Keratinocyte (primary cell): ENCODE measurements at regions not wholly inside any gene's neighbourhood (a gene's known extent, or its start where the extent isn't known, plus 50 kb on each side); places are given as distances from the start of the nearest gene placed in this dataset.

ENCODE experiments used
- DNase-seq: peaks from one replicate; pipeline ENCODE4 v3.0.0-alpha.2; 2011; ENCODE audit warnings: low read depth, missing footprints, low spot score
- FAIRE-seq: peaks from 2 replicates; lab custom pipeline; 2011; peaks lifted over from hg19 to GRCh38; lab: Jason Lieb, UNC
- H2AFZ ChIP-seq: 2 replicates; pipeline ENCODE4 v1.6.0; 2012; ENCODE audit warnings: low read length, control low read depth, inconsistent platforms; ENCODE audit not compliant: control insufficient read depth
- H3K27ac ChIP-seq: 2 replicates; pipeline ENCODE4 v1.5.1; 2011; ENCODE audit warnings: low read length; ENCODE audit not compliant: control insufficient read depth, insufficient read depth
- H3K27me3 ChIP-seq: 3 replicates; pipeline ENCODE4 v1.6.0; 2011; ENCODE audit warnings: low read length; ENCODE audit not compliant: control insufficient read depth, insufficient read depth; ENCODE audit errors: extremely low read depth
- H3K36me3 ChIP-seq, 2 experiments: 2 replicates in 1 of 2; 3 replicates in 1 of 2; pipeline ENCODE4 v1.5.1; 2011; ENCODE audit warnings: low read length in 2 of 2, mild to moderate bottlenecking in 1 of 2; ENCODE audit not compliant: control insufficient read depth in 2 of 2, insufficient read depth in 2 of 2; ENCODE audit errors: extremely low read depth in 1 of 2
- H3K4me1 ChIP-seq: 3 replicates; pipeline ENCODE4 v1.5.1; 2011; ENCODE audit warnings: low read length; ENCODE audit not compliant: control insufficient read depth, insufficient read depth; ENCODE audit errors: extremely low read depth
- H3K4me2 ChIP-seq: 3 replicates; pipeline ENCODE4 v1.6.0; 2011; ENCODE audit warnings: low read depth, low read length; ENCODE audit not compliant: control insufficient read depth, insufficient read depth; ENCODE audit errors: extremely low read depth
- H3K4me3 ChIP-seq, 3 experiments: fragments of 200-600 bp in 1 of 3; sonication (generic) in 1 of 3; 2 replicates in 2 of 3; 3 replicates in 1 of 3; pipeline ENCODE4 v1.5.1; 2011 to 2016; ENCODE audit warnings: low read length in 3 of 3, mild to moderate bottlenecking in 3 of 3, control low read depth in 2 of 3, inconsistent platforms in 1 of 3, low read depth in 1 of 3, mixed read lengths in 1 of 3, mixed run types in 1 of 3, moderate library complexity in 1 of 3; ENCODE audit not compliant: control insufficient read depth in 2 of 3, insufficient read depth in 2 of 3; ENCODE audit errors: extremely low read depth in 1 of 3
- H3K79me2 ChIP-seq: 2 replicates; pipeline ENCODE4 v1.6.0; 2012; ENCODE audit warnings: low read length; ENCODE audit not compliant: control insufficient read depth, insufficient read depth
- H3K9ac ChIP-seq: 3 replicates; pipeline ENCODE4 v1.6.0; 2011; ENCODE audit warnings: low read length; ENCODE audit not compliant: control insufficient read depth, insufficient read depth; ENCODE audit errors: extremely low read depth
- H3K9me1 ChIP-seq: 3 replicates; pipeline ENCODE4 v1.6.0; 2011; ENCODE audit warnings: low read length; ENCODE audit not compliant: control insufficient read depth, insufficient read depth; ENCODE audit errors: extremely low read depth
- H3K9me3 ChIP-seq: 2 replicates; pipeline ENCODE4 v1.5.1; 2012; ENCODE audit warnings: low read depth, low read length; ENCODE audit not compliant: control insufficient read depth
- H4K20me1 ChIP-seq: 3 replicates; pipeline ENCODE4 v1.6.0; 2011; ENCODE audit warnings: low read length; ENCODE audit not compliant: control insufficient read depth, insufficient read depth; ENCODE audit errors: extremely low read depth
- CTCF ChIP-seq, 3 experiments: IDR thresholded peaks in 1 of 3; conservative IDR thresholded peaks in 1 of 3; optimal IDR thresholded peaks in 1 of 3; 2 replicates in 2 of 3; 3 replicates in 1 of 3; pipeline versions ENCODE3 to v1.5.1; 2011; ENCODE audit warnings: low read length in 3 of 3, mild to moderate bottlenecking in 3 of 3, moderate library complexity in 2 of 3, control low read depth in 1 of 3, inconsistent platforms in 1 of 3; ENCODE audit not compliant: insufficient read depth in 2 of 3; ENCODE audit errors: extremely low read depth in 1 of 3
- EZH2 ChIP-seq: IDR thresholded peaks from one replicate; pipeline ENCODE4 v1.6.1; 2012; ENCODE audit warnings: inconsistent platforms, mild to moderate bottlenecking, low read length, moderate library complexity
- dilution Hi-C: fragments of 300-500 bp; cut with MboI; formaldehyde crosslinking; loops from one replicate; pipeline ENCODE4 v1.7.0; 2020; ENCODE audit warnings: low sequenced_read_pairs; ENCODE audit not compliant: extremely low pct_ligation_motif_present

GRCh38 chr11:134821422-134821821, 409.4 kb upstream of the B3GAT1 start:
- Histone ChIP-seq H3K9me3 (no peaks in the 10 kb centered on the region), H3K79me2 (no peaks in the 10 kb centered on the region), H3K4me2 (no peak overlapping the region), H3K4me1 (no peaks in the 10 kb centered on the region), H3K27ac (no peak overlapping the region), H4K20me1 (no peaks in the 10 kb centered on the region), H3K36me3 (no peaks in the 10 kb centered on the region), H3K9ac (no peak overlapping the region), H3K9me1 (no peaks in the 10 kb centered on the region), H2AFZ (no peak overlapping the region), H3K4me3 (no peak overlapping the region), H3K27me3 (peaks cover 3% of the 10 kb centered on the region)
- TF ChIP-seq EZH2: no peak
- DNase-seq (no peak), FAIRE-seq (no peak)
- dilution Hi-C loops: no loop called here

GRCh38 chr11:134819041-134819440, 407.0 kb upstream of the B3GAT1 start:
- dilution Hi-C loops: no loop called here
- FAIRE-seq (no peak), DNase-seq (no peak)
- Histone ChIP-seq H3K4me3 (no peak overlapping the region), H3K27me3 (peaks cover 3% of the 10 kb centered on the region), H3K27ac (no peak overlapping the region), H2AFZ (no peak overlapping the region), H3K4me2 (no peak overlapping the region), H4K20me1 (no peaks in the 10 kb centered on the region), H3K36me3 (no peaks in the 10 kb centered on the region), H3K79me2 (no peaks in the 10 kb centered on the region), H3K9ac (no peak overlapping the region), H3K9me1 (no peaks in the 10 kb centered on the region), H3K4me1 (no peaks in the 10 kb centered on the region), H3K9me3 (no peaks in the 10 kb centered on the region)
- TF ChIP-seq CTCF (optimal IDR thresholded peaks at IDR 0.05 in 1 of 3, IDR thresholded peaks at IDR 0.05 in 1 of 3, conservative IDR thresholded peaks at IDR 0.05 in 1 of 3; ENCODE audit: extremely low read depth in 1 of 3, insufficient read depth in 2 of 3, low read length in 3 of 3) (no peak), EZH2 (no peak)

- H3K9ac ChIP-seq: no peak overlapping the region
- TF ChIP-seq EZH2: no peak
Measured at GRCh38 chr11:134818516-134818915, 406.5 kb upstream of the B3GAT1 start.

More at GRCh38 chr11:134818516-134818915, 406.5 kb upstream of the B3GAT1 start:
- FAIRE-seq (no peak), DNase-seq (peak; percentile 9)
- Histone ChIP-seq H2AFZ (no peak overlapping the region), H3K9me1 (no peaks in the 10 kb centered on the region), H3K4me2 (peak overlapping the region; percentile 33), H3K79me2 (no peaks in the 10 kb centered on the region), H4K20me1 (no peaks in the 10 kb centered on the region), H3K27ac (no peak overlapping the region), H3K4me3 (no peak overlapping the region), H3K4me1 (no peaks in the 10 kb centered on the region), H3K9me3 (no peaks in the 10 kb centered on the region), H3K27me3 (peaks cover 3% of the 10 kb centered on the region), H3K36me3 (no peaks in the 10 kb centered on the region)
- dilution Hi-C loops: no loop called here
